Lower lobe of right lung (tissue), 2 donors: ENCODE measurements at regions not wholly inside any gene's neighbourhood (a gene's known extent, or its start where the extent isn't known, plus 50 kb on each side); places are given as distances from the start of the nearest gene placed in this dataset.

Experiments
- ATAC-seq, 2 donors: fragments of 200-7000 bp; cut with Tn5 transposase; one replicate each; pipeline ENCODE4 v1.9.1; 2020 to 2022; ENCODE audit warnings: mild to moderate bottlenecking in 2 of 2, moderate library complexity in 2 of 2
- DNase-seq: peaks from one replicate; pipeline ENCODE4 v3.0.0-alpha.2; 2020
- H3K27ac ChIP-seq: fragments of 200-600 bp; one replicate; pipeline ENCODE4 v1.8.0; 2022
- H3K27me3 ChIP-seq: fragments of 200-600 bp; one replicate; pipeline ENCODE4 v1.8.0; 2022; ENCODE audit warnings: low read depth
- H3K36me3 ChIP-seq: fragments of 200-600 bp; one replicate; pipeline ENCODE4 v1.8.0; 2022; ENCODE audit warnings: mild to moderate bottlenecking
- H3K4me1 ChIP-seq: fragments of 200-600 bp; one replicate; pipeline ENCODE4 v1.8.0; 2022
- H3K4me3 ChIP-seq: fragments of 200-600 bp; one replicate; pipeline ENCODE4 v1.8.0; 2022; ENCODE audit warnings: mild to moderate bottlenecking
- H3K9me3 ChIP-seq: fragments of 200-600 bp; one replicate; pipeline ENCODE4 v1.8.0; 2022
- CTCF ChIP-seq: fragments of 200-600 bp; IDR thresholded peaks from one replicate; pipeline ENCODE4 v1.8.0; 2022; ENCODE audit warnings: antibody characterized with exemption, mild to moderate bottlenecking
- intact Hi-C: fragments of 100-400 bp; cut with DNase I; formaldehyde crosslinking; loops from one replicate; pipeline ENCODE4 v1.11.0; 2022
- donor health status: DM: no; HTN: yes; CAD: no; lungs with severe emphysema.

GRCh38 chr20:43304598-43304997 lies 114.9 kb upstream of the PTPRT start:
- no peaks in the 10 kb centered on the region for H3K36me3 ChIP-seq
- H3K27ac ChIP-seq: no peak overlapping the region
- H3K9me3 ChIP-seq: peaks cover 5% of the 10 kb centered on the region
- TF ChIP-seq CTCF: no peak
- no peaks in the 10 kb centered on the region for H3K4me1 ChIP-seq
- ATAC-seq: no peak
- H3K27me3 ChIP-seq: no peaks in the 10 kb centered on the region
- H3K4me3 ChIP-seq: no peak overlapping the region
- no peak for DNase-seq
- intact Hi-C loops: no loop called here

- Histone ChIP-seq H3K9me3 (no peaks in the 10 kb centered on the region), H3K27me3 (no peaks in the 10 kb centered on the region), H3K4me3 (no peak overlapping the region), H3K27ac (no peak overlapping the region), H3K4me1 (no peaks in the 10 kb centered on the region), H3K36me3 (no peaks in the 10 kb centered on the region)
- no peak for ATAC-seq
- TF ChIP-seq CTCF: no peak
- no peak for DNase-seq
- intact Hi-C loops: no loop called here
Measured at GRCh38 chr20:43302936-43303335, 113.2 kb upstream of the PTPRT start.

- no peaks in the 10 kb centered on the region for H3K36me3 ChIP-seq
- intact Hi-C loops: no loop called here
- no peak overlapping the region for H3K4me3 ChIP-seq
- TF ChIP-seq CTCF: no peak
- DNase-seq (no peak), ATAC-seq (no peak)
- no peaks in the 10 kb centered on the region for H3K4me1 ChIP-seq
- H3K27ac ChIP-seq: no peak overlapping the region
- H3K9me3 ChIP-seq: peaks cover 6% of the 10 kb centered on the region
- no peaks in the 10 kb centered on the region for H3K27me3 ChIP-seq
Measured at GRCh38 chr20:43300901-43301300, 111.2 kb upstream of the PTPRT start.

GRCh38 chr20:43295781-43296180 lies 106.1 kb upstream of the PTPRT start:
- H3K27me3 ChIP-seq: no peaks in the 10 kb centered on the region
- no peaks in the 10 kb centered on the region for H3K4me1 ChIP-seq
- H3K9me3 ChIP-seq: peaks cover 6% of the 10 kb centered on the region
- no peak overlapping the region for H3K27ac ChIP-seq
- ATAC-seq (no peak), DNase-seq (no peak)
- intact Hi-C loops: no loop called here
- H3K36me3 ChIP-seq: no peaks in the 10 kb centered on the region
- TF ChIP-seq CTCF: no peak
- H3K4me3 ChIP-seq: no peak overlapping the region

- H3K9me3 ChIP-seq: peaks cover 6% of the 10 kb centered on the region
- ATAC-seq (no peak), DNase-seq (no peak)
- intact Hi-C loops: no loop called here
- no peaks in the 10 kb centered on the region for H3K4me1 ChIP-seq
- H3K4me3 ChIP-seq: no peak overlapping the region
- H3K27ac ChIP-seq: no peak overlapping the region
- no peaks in the 10 kb centered on the region for H3K36me3 ChIP-seq
- no peak for TF ChIP-seq CTCF
- no peaks in the 10 kb centered on the region for H3K27me3 ChIP-seq
Measured at GRCh38 chr20:43295263-43295662, 105.6 kb upstream of the PTPRT start.

GRCh38 chr20:43294031-43294430 lies 104.3 kb upstream of the PTPRT start:
- intact Hi-C loops: no loop called here
- DNase-seq: no peak

More at GRCh38 chr20:43294031-43294430, 104.3 kb upstream of the PTPRT start:
- H3K27me3 ChIP-seq: no peaks in the 10 kb centered on the region
- no peaks in the 10 kb centered on the region for H3K36me3 ChIP-seq
- H3K27ac ChIP-seq: no peak overlapping the region
- H3K9me3 ChIP-seq: peaks cover 6% of the 10 kb centered on the region
- no peak for TF ChIP-seq CTCF
- ATAC-seq: no peak
- no peak overlapping the region for H3K4me3 ChIP-seq
- H3K4me1 ChIP-seq: no peaks in the 10 kb centered on the region
